OCI-LY3 (cell line): ENCODE measurements at regions not wholly inside any gene's neighbourhood (a gene's known extent, or its start where the extent isn't known, plus 50 kb on each side); places are given as distances from the start of the nearest gene placed in this dataset.

ENCODE experiments used
- CTCF ChIP-seq: fragments of 200-600, 300-600 bp; sonication (generic); IDR thresholded peaks from 2 replicates; pipeline ENCODE4 v1.5.1; 2014; ENCODE audit warnings: antibody characterized with exemption, low read length, low read depth
- EZH2phosphoT487 ChIP-seq: fragments of 200-600 bp; shearing (Covaris generic); IDR thresholded peaks from 2 replicates; pipeline ENCODE4 v1.6.1; 2018; ENCODE audit warnings: antibody characterized with exemption, mixed run types, low read depth

DNA sequence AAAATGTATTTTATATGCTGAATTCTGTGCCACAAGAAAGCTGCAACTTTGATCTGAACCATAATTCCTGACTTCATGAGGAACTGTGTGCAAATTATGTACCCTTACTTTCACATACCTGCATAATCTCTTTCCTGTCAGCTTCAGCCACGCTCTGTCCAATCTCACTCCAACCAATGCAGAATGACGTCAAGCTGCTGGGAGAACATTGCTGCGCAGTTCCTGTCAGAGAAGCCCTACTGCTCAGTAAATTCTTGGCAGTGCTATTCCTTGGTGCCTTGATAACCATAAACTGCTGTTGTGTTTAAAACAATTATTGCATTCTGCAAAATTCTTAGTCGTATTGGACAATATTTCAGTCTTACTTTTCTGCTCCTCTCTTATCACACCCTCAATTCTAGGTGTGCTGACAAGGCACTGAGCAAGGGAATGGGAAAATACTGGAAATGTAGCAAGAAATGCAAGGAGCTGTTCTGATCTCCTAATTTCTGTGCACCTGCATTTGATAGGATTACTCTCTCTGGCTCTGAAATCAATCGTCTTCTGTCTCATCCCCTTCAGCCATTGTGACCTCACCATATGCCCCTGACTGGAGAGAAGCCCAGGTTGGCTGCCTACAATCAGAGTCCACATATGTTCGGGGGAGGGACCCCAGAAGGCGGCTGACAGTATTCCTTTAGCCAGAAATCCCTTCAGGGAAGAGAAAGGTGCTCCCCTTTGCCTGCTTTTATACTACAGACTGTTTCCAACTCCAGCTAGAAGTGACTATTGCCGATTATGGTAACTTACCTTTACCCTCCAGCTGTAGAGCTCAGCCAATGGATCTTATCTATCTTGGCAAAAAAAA is 274.9 kb upstream of the NOVA1 start:
- no peak for TF ChIP-seq CTCF
- no peak for TF ChIP-seq EZH2phosphoT487
